Stimulated activated naive CD8-positive, alpha-beta T cell treated with anti-CD3 and anti-CD28 coated beads, Interleukin-15, amount 100 ng/mL, for 72 hours (primary cell): ENCODE measurements at regions not wholly inside any gene's neighbourhood (a gene's known extent, or its start where the extent isn't known, plus 50 kb on each side); places are given as distances from the start of the nearest gene placed in this dataset.

Source experiments
- ATAC-seq: fragments of 150-1000 bp; cut with Tn5 transposase; 2 replicates; pipeline ENCODE4 v1.10.0; 2021; ENCODE audit warnings: mild to moderate bottlenecking, moderate library complexity
- DNase-seq, 2 donors: peaks; one replicate each; pipeline ENCODE4 v3.0.0; 2021 to 2022
- H3K27ac Mint-ChIP-seq, 2 donors: one replicate each; pipeline ENCODE4 v1.8.0; 2022; ENCODE audit warnings: mild to moderate bottlenecking in 2 of 2, mixed read lengths in 2 of 2, moderate library complexity in 2 of 2
- H3K27me3 Mint-ChIP-seq: one replicate; pipeline ENCODE4 v1.8.0; 2022; ENCODE audit warnings: mixed read lengths
- H3K4me1 Mint-ChIP-seq: one replicate; pipeline ENCODE4 v1.8.0; 2022; ENCODE audit warnings: mild to moderate bottlenecking, mixed read lengths
- H3K4me3 Mint-ChIP-seq, 2 donors: one replicate each; pipeline ENCODE4 v1.8.0; 2022; ENCODE audit warnings: mild to moderate bottlenecking in 2 of 2, mixed read lengths in 2 of 2, moderate library complexity in 1 of 2
- H3K9me3 Mint-ChIP-seq, 2 donors: one replicate each; pipeline ENCODE4 v1.8.0; 2022; ENCODE audit warnings: mixed read lengths in 2 of 2

DNA sequence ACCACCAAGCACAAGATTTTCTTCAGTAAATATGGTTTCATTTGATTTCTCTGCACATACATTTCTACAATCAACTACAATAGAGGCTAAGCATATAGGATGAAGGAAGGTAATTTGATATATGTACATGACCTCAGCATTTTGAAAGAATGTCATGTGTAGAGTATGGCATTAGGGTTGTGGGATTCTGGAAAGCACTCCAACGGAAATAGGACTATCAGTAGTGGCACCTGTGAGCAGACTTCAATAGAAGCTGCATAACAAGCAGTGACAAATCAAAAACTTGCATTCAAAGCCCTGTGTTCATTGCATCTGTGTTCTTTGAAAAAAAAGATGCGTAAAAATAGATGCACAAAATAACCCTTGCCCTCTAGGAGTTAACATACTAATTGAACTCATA, 57.5 kb upstream of the EYA4 start:
- ATAC-seq (no peak), DNase-seq (no peak)
- no peak overlapping the region for H3K4me3 Mint-ChIP-seq
- no peaks in the 10 kb centered on the region for H3K9me3 Mint-ChIP-seq
- H3K27me3 Mint-ChIP-seq: no peaks in the 10 kb centered on the region
- no peak overlapping the region for H3K27ac Mint-ChIP-seq
- no peaks in the 10 kb centered on the region for H3K4me1 Mint-ChIP-seq

DNA sequence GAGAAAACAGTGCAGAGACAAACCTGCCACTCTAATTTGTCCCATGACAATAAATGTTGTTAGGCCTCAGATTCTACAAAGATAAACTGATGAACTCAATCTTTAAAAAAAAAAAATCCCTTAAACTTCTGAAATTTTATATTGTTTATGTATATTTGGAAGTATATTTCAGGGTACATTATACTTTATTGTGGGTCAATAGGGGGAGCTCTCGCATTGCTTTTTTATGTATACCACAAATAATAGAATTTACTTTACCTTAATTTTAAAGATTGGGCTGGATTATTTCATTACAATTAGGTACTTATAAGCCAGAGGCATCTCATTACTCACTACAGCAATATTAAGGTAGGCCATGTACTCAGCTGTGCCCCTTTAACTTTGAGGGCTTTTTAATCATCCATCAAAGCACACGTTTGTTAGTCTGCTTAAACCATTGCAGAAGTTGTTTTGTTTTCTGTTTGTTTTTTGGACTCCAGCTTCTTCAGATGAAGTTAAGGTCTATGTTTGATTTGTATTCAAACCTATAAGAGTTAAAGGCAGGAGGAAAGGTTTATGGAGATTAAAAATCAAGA, 56.3 kb upstream of the EYA4 start:
- no peak for DNase-seq

DNA sequence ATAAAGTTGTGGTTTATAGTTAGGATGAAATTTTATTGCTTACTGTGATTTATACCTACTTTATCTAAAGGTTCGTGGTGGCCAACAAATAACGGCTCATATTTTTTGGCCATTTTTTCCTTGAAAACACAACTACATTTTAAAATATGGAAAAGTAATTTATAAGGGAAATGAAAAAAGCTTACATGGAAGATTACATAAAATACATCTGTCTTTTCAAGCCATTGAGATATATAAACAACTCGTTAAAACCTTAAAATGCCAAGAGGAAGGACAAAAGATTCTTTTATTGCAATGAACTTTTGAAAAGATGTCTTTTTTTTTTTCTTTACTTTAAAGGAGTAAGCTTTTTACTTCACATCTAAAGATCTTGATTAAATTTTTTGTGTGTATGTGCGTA, 55.4 kb upstream of the EYA4 start:
- DNase-seq (no peak), ATAC-seq (no peak)
- Mint-ChIP-seq H3K27ac (no peak overlapping the region), H3K4me1 (no peaks in the 10 kb centered on the region), H3K27me3 (no peaks in the 10 kb centered on the region), H3K4me3 (no peak overlapping the region), H3K9me3 (no peaks in the 10 kb centered on the region)

More for the DNA sequence above, 56.3 kb upstream of the EYA4 start:
- no peak overlapping the region for H3K27ac Mint-ChIP-seq
- no peak overlapping the region for H3K4me3 Mint-ChIP-seq
- H3K27me3 Mint-ChIP-seq: no peaks in the 10 kb centered on the region
- H3K4me1 Mint-ChIP-seq: no peaks in the 10 kb centered on the region
- no peaks in the 10 kb centered on the region for H3K9me3 Mint-ChIP-seq
- ATAC-seq: no peak

DNA sequence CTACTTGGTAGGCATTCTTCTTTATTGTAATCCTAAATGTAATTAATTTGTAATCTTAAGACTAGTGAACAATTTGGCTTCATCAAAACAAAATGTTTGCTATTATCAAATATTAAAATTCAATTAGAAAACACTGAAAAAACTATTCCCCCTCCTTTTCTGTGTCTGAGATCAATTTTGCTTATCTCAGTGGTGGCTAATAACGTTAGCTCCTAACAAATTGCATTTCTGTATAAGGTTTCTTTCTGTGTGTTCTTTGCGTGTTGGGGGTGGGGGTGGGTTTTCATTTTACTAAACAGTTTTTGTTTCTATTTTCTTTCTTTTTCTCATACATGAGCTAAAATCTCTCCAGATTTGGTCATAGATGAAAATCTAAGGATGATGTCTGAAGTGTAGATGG, 54.0 kb upstream of the EYA4 start:
- H3K4me1 Mint-ChIP-seq: no peaks in the 10 kb centered on the region
- H3K27me3 Mint-ChIP-seq: no peaks in the 10 kb centered on the region
- H3K9me3 Mint-ChIP-seq: no peaks in the 10 kb centered on the region
- DNase-seq (no peak), ATAC-seq (no peak)
- no peak overlapping the region for H3K4me3 Mint-ChIP-seq
- H3K27ac Mint-ChIP-seq: no peak overlapping the region

DNA sequence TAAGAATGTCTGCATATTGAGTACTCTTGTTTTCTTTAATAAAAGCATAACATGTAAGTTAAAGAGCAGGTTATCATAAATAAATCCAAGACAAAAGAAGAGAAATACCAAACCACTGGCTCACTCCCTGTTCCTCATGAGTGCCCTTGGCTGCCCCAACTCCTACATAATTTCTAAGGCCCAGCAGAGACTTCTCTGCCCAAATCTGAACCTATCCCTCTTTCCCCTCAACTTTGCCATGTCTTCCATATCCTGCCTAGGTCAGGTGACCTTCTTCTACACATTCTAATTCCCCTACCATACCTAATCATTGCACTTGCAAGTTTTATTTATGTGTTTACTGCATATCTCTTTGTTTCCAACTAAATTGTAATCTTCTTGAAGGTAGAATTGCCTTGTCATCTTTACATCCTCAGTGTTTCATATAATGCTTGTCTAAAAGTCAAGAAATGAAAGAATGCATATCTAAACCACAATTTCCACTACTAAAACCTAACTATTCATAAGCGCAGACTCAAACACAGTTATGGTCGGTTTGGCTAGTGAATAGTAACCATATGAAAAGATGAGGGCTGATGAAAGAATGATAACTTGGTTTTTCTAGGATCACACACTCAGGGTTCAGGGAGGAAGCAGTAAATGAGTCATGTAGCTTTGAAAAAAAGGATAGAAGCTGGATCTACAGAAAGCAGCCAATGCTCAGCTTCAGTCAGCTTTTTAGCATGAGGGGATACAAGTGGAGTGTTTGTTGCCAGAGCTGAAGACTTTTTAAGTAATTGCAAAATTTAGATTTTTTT, 53.3 kb upstream of the EYA4 start:
- ATAC-seq: no peak
- Mint-ChIP-seq H3K27ac (no peak overlapping the region), H3K9me3 (no peaks in the 10 kb centered on the region), H3K4me1 (no peaks in the 10 kb centered on the region), H3K4me3 (no peak overlapping the region), H3K27me3 (no peaks in the 10 kb centered on the region)
- DNase-seq: no peak

DNA sequence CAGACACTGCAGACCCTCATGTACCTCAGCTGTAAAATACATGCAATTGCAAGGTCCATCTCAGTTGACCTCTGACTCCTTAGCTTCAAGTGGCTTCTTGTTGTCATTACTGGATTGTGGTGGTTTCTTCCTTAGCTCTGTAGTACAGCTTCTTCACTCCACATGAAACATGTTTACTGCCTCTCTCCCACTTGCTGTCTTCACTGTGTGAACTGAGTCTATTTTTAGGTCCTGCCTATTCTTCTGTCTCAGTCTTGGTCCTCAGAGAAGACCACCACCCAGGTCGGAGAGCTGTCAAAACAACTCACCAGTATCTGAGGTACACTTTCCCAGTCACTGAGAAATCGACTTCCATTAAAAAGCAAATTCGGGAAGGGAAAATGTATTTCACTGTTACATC, 50.2 kb upstream of the EYA4 start:
- ATAC-seq: no peak
- Mint-ChIP-seq H3K9me3 (no peaks in the 10 kb centered on the region), H3K27me3 (no peaks in the 10 kb centered on the region), H3K27ac (no peak overlapping the region), H3K4me1 (no peaks in the 10 kb centered on the region), H3K4me3 (no peak overlapping the region)
- no peak for DNase-seq

DNA sequence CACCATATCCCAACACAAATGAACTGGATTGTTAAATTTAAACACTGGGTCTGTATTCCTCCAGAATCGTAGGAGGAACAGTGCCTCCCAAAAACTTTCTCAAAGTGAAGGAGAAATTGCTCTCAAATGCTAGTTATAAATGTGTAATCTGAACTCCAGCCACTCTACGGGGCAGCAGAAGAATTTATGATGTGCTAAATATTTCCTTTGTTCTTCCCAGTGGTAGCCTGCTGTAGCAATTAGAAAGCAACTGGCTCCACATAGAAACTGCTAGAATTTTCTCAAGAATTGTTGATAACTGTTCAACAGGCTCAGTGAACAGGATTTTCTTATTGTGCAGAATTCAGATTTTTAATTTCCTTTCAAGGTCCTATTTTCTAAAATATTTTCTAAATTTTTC, 49.8 kb upstream of the EYA4 start:
- no peaks in the 10 kb centered on the region for H3K9me3 Mint-ChIP-seq
- no peaks in the 10 kb centered on the region for H3K27me3 Mint-ChIP-seq
- ATAC-seq: no peak
- no peaks in the 10 kb centered on the region for H3K4me1 Mint-ChIP-seq
- no peak overlapping the region for H3K27ac Mint-ChIP-seq
- no peak overlapping the region for H3K4me3 Mint-ChIP-seq
- DNase-seq: no peak
